Hindlimb muscle (tissue), 1 donor: ENCODE measurements at regions not wholly inside any gene's neighbourhood (a gene's known extent, or its start where the extent isn't known, plus 50 kb on each side); places are given as distances from the start of the nearest gene placed in this dataset.
"Not testable (repeated sequence)": the region's sequence is repeated elsewhere in the genome, so short reads cannot be mapped to it uniquely, and the experiment has no call there.

Source experiments
- DNase-seq: peaks from one replicate; pipeline ENCODE4 v3.0.0-alpha.2; 2013

- no peak for DNase-seq
Measured at GRCh38 chr22:48772286-48772907, 1055.3 kb downstream of the BRD1 start.

DNA sequence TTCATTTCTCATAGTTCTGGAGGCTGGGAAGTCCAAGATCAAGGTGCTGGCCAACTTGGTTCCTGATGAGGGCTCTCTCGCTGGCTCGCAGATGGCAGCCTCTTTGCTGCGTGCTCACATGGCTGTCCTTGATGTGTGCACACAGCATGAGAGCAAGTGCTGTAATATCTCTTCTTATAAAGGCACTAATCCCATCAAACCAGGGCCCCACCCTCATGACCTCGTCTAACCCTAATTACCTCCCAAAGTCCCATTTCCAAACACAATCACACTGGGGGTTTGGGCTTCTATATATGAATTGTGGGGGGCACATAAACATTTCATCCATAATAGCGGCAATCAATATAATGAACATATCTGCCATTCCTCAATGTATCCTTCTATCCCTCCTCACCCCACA, 1062.1 kb downstream of the BRD1 start:
- no peak for DNase-seq

- no peak for DNase-seq
Measured at GRCh38 chr22:48761546-48761945, 1066.1 kb downstream of the BRD1 start.

GRCh38 chr22:48760481-48761390, 1066.9 kb downstream of the BRD1 start:
- peak; percentile 20 for DNase-seq

- no peak for DNase-seq
Measured at GRCh38 chr22:48758881-48759875, 1068.5 kb downstream of the BRD1 start.

GRCh38 chr22:48757985-48758561, 1069.6 kb downstream of the BRD1 start:
- no peak for DNase-seq

GRCh38 chr22:48757581-48757980, 1070.1 kb downstream of the BRD1 start:
- no peak for DNase-seq

DNA sequence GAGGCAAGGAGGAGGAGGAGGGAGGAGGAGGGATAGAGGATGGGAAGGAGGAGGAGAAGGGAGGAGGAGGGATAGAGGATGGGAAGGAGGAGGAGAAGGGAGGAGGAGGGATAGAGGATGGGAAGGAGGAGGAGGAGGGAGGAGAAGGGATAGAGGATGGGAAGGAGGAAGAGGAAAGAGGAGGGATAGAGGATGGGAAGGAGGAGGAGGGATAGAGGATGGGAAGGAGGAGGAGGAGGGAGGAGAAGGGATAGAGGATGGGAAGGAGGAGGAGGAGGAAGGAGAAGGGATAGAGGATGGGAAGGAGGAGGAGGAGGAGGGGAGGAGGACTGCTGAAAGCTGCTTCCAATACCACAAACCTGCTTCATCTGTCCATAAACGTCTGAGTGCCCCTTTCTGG, 1070.5 kb downstream of the BRD1 start:
- DNase-seq = not testable (repeated sequence)

GRCh38 chr22:48756146-48757111, 1071.2 kb downstream of the BRD1 start:
- DNase-seq = no peak

DNA sequence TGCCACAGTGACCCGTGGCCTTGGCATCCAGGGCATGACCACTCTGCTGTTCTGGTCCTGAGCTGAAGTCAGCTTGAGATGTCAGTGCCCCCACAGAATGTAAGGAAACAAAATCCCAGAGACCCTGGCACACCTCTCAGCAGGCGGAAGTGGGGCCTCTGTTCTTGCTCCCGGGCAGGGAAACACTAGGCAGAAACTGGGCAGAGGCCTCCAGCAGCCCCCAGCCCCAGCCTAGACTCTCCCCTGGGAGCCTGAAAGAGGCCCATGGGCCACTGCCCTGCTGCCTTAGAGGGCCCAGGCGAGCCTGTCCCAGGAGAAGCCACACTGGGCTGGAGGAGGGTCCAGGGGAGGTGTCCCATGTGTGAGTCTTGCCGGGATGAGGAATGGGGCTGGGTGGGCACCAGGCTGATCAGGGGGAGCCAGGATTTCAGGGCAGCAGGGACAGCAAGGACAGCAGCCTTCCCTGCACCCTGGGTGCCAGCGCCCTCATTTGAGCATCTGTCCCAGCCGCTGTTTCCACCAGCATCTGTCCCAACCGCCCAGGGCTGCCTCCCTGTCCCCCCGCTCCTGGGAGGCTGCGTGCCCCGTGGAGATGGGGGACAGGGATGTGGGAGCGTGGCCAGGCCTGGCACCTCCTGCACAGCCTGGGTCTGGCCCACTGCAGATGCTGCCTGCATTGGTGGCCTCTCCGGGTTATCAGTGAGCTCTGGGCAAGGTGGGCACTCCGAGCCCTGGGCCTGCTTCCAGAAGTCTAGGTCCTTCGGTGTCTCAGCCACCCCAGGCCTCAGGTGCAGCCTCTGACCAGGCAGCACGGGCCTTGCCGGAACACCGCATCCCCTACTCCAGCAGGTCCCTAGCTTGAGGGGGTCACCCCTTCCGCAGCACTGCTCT, 1072.4 kb downstream of the BRD1 start:
- DNase-seq = no peak

DNA sequence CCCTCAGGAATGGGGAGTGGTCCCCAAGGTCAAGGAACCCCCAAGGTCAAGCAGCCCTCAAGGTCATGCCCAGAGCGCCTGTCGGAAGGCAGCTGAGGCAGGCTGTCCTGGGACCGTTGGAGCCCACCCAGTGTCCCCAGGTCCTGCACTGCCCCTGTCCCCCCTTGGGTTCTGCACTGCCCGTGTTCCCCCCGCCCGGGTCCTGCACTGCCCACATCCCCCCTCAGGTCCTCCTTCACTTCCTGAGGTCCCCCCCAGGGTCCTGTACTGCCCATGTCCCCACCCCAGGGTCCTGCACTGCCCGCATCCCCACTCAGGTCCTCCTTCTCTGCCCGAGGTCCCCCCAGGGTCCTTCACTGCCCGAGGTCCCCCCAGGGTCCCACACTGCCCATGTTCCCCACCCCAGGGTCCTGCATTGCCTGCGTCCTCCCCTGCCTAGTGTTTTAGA, 1073.0 kb downstream of the BRD1 start:
- no peak for DNase-seq

DNA sequence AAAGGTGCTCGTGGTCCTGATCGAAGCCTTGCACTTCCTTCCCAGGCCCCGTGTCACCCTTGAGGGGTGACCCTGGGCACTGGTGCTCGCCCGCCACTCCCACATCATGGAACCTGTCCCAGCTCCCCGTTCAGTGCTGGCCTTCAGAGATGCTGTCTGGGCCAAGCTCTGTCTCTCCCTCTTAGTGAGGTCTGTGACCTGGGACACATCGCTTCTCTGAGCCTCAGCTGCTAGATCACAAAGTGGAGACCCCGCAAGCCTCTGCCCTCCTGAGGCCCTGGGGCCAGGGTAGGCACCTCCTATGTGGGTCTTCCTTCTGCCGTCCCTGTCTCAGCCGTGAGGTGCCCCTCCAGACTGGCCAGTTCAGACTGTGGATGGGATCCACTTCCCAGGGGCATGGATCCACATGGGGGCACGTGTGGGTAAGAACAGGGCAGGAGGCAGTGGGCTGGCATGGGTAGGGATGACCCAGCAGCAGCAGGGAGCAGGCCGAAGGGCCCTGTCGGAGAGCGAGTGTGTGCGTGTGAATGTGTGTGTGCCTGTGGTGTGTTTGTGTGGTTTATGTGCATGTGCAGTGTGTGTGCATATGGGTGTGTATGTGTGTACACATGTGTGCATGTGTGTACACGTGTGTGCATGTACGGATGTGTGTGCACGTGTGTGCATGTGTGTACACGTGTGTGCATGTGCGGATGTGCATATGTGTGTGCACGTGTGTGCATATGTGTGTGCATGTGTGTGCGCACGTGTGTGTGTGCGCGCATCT, 1073.7 kb downstream of the BRD1 start:
- no peak for DNase-seq

DNA sequence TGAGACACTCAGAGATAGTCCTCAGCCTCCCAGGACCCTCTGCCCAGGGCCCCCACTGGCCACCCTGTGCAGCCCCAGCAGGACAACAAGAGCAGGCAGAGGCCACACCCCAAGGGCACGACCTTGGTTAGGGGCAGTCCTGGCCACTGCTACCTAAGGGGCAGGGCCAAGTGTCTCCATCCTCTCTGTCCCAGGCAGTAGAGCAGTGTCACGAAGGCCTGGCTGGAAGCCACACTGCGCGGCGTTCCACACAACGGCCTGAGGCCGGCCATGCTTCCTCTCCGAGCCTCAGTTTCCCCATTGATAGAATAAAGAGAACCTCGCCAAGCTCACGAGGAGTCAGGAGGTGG, 1074.3 kb downstream of the BRD1 start:
- DNase-seq = no peak

GRCh38 chr22:48752451-48753380, 1075.0 kb downstream of the BRD1 start:
- DNase-seq = no peak

DNA sequence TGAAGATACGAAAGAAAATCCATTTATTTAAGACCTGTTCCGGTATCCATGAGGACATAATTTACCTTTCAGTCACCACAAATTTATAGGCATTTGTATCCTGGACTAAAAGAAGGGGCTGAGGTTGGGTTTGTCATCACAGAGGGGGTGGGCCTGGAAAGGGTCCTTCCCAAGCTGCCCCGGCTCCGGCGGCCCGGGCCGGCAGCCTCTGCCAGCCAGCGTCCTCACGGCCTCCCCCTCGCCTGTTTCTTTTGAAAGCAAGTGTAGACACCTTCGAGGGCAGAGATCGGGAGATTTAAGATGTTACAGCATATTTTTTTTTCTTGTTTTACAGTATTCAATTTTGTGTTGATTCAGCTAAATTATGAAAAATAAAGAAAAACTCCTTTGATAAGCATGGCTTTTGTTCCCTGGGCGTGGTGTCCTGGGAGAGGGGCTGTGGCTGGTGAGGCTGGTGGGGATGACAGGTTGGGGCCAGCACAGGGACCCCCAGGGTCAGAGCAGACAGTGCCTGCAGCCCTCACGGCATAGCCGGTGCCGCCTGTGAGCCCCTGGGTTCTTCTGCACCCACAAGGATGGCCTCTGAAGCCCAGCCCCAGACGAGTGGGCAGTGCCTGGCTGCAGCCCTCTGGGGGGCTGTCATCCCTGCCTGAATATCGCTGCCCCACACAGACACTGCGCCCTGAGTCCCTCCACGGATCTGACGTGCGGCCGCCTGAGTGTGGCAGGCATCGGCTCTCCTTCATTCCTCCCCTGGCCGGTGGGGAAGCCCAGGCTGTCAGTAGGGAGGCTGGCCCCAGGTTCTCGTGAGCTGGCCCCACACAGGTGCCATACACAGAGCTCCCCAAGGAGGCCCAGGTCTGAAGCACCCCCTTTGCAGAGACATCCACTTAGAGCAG, 1075.9 kb downstream of the BRD1 start:
- DNase-seq = no peak

GRCh38 chr22:48750826-48751440, 1076.7 kb downstream of the BRD1 start:
- no peak for DNase-seq

DNA sequence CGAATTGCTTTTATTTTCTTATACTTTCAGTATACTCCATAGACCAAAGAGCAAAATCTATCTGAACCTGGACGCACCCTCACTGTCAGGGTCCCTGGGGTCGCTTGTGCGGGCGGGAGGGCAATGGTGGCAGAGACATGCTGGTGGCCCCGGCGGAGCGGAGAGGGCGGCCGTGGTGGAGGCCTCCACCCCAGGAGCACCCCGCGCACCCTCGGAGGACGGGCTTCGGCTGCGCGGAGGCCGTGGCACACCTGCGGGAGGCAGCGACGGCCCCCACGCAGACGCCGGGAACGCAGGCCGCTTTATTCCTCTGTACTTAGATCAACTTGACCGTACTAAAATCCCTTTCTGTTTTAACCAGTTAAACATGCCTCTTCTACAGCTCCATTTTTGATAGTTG, 1077.4 kb downstream of the BRD1 start:
- DNase-seq = no peak
